ENCODE measurements at regions not wholly inside any gene's neighbourhood (a gene's known extent, or its start where the extent isn't known, plus 50 kb on each side); places are given as distances from the start of the nearest gene placed in this dataset.

GRCh38 chr14:55899531-55899930 is 218.7 kb upstream of the PELI2 start:
- H4K20me1 ChIP-seq (ENCODE audit: insufficient read depth, low read length), result no peaks in the 10 kb centered on the region
- no peak overlapping the region for H3K4me3 ChIP-seq (ENCODE audit: insufficient read depth, low read depth, low read length)
- no peak overlapping the region for H2AK5ac ChIP-seq (ENCODE audit: low read depth, low read length)
- intact Hi-C loops (cut with micrococcal nuclease), result no loop called here
- H3K4me2 ChIP-seq (ENCODE audit: low read depth, low read length), result no peak overlapping the region
- TF ChIP-seq MAZ (IDR thresholded peaks at IDR 0.05; ENCODE audit: borderline replicate concordance, low read depth, low read length) (no peak), CEBPB (IDR thresholded peaks at IDR 0.05; ENCODE audit: low read depth, low read length) (no peak), BHLHE40 (IDR thresholded peaks at IDR 0.05; ENCODE audit: low read depth, low read length) (no peak), ELK1 (IDR thresholded peaks at IDR 0.05; ENCODE audit: borderline replicate concordance, low read depth, low read length) (no peak), FOS (IDR thresholded peaks at IDR 0.05; ENCODE audit: low read depth, low read length) (no peak), CTCF (conservative IDR thresholded peaks at IDR 0.05; ENCODE audit: low read depth, low read length) (no peak)
- no peak overlapping the region for H4K8ac ChIP-seq (ENCODE audit: low read depth in 2 of 2, low read length in 2 of 2)
- BruUV-seq (replicated peaks), result no TSS peak
- H3K23ac ChIP-seq (ENCODE audit: low read depth, low read length), result no peak overlapping the region
- H2AK9ac ChIP-seq (replicated peaks; ENCODE audit: low read depth, low read length, poor library complexity), result no peak overlapping the region
- no peak overlapping the region for H2BK120ac ChIP-seq (ENCODE audit: low read depth, low read length)
- H3K27me3 ChIP-seq (ENCODE audit: control insufficient read depth, insufficient read depth, low read length), result peaks cover 5% of the 10 kb centered on the region
- ChIA-PET CTCF (no interaction called here), POLR2A (ENCODE audit: unreplicated experiment) (no interaction called here)
- H3K9me1 ChIP-seq (ENCODE audit: insufficient read depth, low read length), result no peaks in the 10 kb centered on the region
- no peak overlapping the region for H3K56ac ChIP-seq (ENCODE audit: extremely low read depth, insufficient read depth, low read length)
- H4K91ac ChIP-seq (ENCODE audit: insufficient read depth, low read depth, low read length), result no peak overlapping the region
- H2BK20ac ChIP-seq (ENCODE audit: low read depth, low read length), result no peak overlapping the region
- dilution Hi-C loops (cut with HindIII; ENCODE audit: low sequenced_read_pairs, unreplicated experiment), result no loop called here
- H3K14ac ChIP-seq (replicated peaks; ENCODE audit: low read depth, low read length), result no peak overlapping the region
- in situ Hi-C loops (cut with MboI; ENCODE audit: low sequenced_read_pairs), result no loop called here
- no peak overlapping the region for H3K4ac ChIP-seq (ENCODE audit: low read depth, low read length)
- no peak overlapping the region for H3K9ac ChIP-seq (ENCODE audit: low read depth, low read length)
- H3K9me3 ChIP-seq (ENCODE audit: control insufficient read depth, insufficient read depth, low read length), result no peaks in the 10 kb centered on the region
- ATAC-seq (ENCODE audit: low read depth) (peak; percentile 79), DNase-seq (peak; percentile 68)
- H3K36me3 ChIP-seq (ENCODE audit: control insufficient read depth, insufficient read depth, low read length), result no peaks in the 10 kb centered on the region
- H2BK5ac ChIP-seq (ENCODE audit: low read depth, low read length, poor library complexity, severe bottlenecking), result no peak overlapping the region
- H3K79me1 ChIP-seq (ENCODE audit: low read depth in 1 of 2, low read length in 2 of 2), result no peaks in the 10 kb centered on the region
- H3K27ac ChIP-seq (ENCODE audit: insufficient read depth, low read length), result no peak overlapping the region
- no peak overlapping the region for H2BK15ac ChIP-seq (ENCODE audit: low read depth, low read length)
- WGBS, 2 experiments (ENCODE audit: extremely low coverage in 2 of 2, insufficient read length in 1 of 2), result 80% methylated on average over 1 of the region's 4 CpGs; no CpG with 5 or more reads in 1 of the 2 experiments
- no peak overlapping the region for H3K18ac ChIP-seq (ENCODE audit: low read depth, low read length)
- H4K5ac ChIP-seq (ENCODE audit: low read depth, low read length), result no peak overlapping the region
- no peaks in the 10 kb centered on the region for H3K4me1 ChIP-seq (ENCODE audit: control insufficient read depth, insufficient read depth, low read length)
- no peak overlapping the region for H2AFZ ChIP-seq (replicated peaks; ENCODE audit: low read length, poor library complexity)
